OCI-LY1 (cell line): ENCODE measurements at regions not wholly inside any gene's neighbourhood (a gene's known extent, or its start where the extent isn't known, plus 50 kb on each side); places are given as distances from the start of the nearest gene placed in this dataset.

Experiments used
- EZH2 ChIP-seq: fragments of 200-600 bp; sonication (generic), shearing (Covaris generic); IDR thresholded peaks from 2 replicates; pipeline ENCODE4 v1.8.0; 2017; ENCODE audit warnings: borderline replicate concordance, mixed run types, mild to moderate bottlenecking, antibody characterized with exemption, low read length, moderate library complexity, mixed read lengths
- TF ChIP-seq, protein P1 (sequence below): fragments of 200-600 bp; sonication (generic), shearing (Covaris generic); IDR thresholded peaks from 2 replicates; pipeline ENCODE4 v1.5.1; 2017; ENCODE audit warnings: mild to moderate bottlenecking, antibody characterized with exemption, low read length, moderate library complexity, mixed read lengths

DNA sequence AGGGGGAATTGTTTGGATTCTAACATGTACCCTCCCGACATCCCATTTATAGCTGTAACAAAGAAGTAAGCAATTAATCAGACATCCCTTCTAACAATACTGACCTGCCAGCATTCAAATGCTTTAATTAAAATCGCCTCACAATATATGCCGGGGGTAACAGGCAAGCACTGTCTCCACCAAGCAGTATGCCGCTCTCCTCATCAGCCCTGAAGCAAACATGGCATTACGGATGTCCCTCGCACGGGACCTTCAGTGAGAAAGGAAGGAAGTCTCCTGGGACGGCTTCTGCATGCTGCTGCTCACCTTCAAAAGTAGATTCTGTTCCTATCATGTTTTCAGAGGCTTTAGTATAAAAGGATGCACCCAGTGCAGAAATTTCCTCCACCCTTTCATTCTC is 292.7 kb upstream of the POU3F3 start:
- TF ChIP-seq EZH2 = no peak
- TF ChIP-seq, protein P1, sequence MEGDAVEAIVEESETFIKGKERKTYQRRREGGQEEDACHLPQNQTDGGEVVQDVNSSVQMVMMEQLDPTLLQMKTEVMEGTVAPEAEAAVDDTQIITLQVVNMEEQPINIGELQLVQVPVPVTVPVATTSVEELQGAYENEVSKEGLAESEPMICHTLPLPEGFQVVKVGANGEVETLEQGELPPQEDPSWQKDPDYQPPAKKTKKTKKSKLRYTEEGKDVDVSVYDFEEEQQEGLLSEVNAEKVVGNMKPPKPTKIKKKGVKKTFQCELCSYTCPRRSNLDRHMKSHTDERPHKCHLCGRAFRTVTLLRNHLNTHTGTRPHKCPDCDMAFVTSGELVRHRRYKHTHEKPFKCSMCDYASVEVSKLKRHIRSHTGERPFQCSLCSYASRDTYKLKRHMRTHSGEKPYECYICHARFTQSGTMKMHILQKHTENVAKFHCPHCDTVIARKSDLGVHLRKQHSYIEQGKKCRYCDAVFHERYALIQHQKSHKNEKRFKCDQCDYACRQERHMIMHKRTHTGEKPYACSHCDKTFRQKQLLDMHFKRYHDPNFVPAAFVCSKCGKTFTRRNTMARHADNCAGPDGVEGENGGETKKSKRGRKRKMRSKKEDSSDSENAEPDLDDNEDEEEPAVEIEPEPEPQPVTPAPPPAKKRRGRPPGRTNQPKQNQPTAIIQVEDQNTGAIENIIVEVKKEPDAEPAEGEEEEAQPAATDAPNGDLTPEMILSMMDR = no peak
